ENCODE measurements at regions not wholly inside any gene's neighbourhood (a gene's known extent, or its start where the extent isn't known, plus 50 kb on each side); places are given as distances from the start of the nearest gene placed in this dataset.

DNA sequence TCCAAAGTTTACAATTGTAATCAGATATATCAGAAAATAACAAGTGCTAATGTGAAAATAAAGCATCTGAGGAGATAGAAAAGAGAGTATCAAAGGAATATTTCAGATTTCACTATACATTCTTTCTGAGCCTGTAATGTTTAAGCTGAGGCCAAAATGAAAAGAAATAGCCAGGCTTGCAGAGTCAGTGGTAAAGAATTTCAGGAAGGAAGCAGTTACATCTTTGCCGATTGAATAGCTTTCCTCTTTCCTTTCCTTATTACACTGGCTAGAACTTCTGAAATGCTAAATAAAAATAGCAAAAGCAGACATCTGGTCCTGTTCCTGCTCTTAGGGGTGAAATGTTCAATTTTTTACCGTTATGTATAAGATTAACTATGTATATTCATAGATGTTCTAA, 1441.6 kb upstream of the PCDH7 start:
- no peak for TF ChIP-seq CTCF (IDR thresholded peaks at IDR 0.05; ENCODE audit: low read depth, low read length, poor library complexity, severe bottlenecking)
- TF ChIP-seq EZH2phosphoT487 (IDR thresholded peaks at IDR 0.05; ENCODE audit: borderline replicate concordance, low read length) = no peak

Measured in DOHH2 (cell line).